ENCODE measurements at regions not wholly inside any gene's neighbourhood (a gene's known extent, or its start where the extent isn't known, plus 50 kb on each side); places are given as distances from the start of the nearest gene placed in this dataset.
"Not testable (repeated sequence)": the region's sequence is repeated elsewhere in the genome, so short reads cannot be mapped to it uniquely, and the experiment has no call there.

DNA sequence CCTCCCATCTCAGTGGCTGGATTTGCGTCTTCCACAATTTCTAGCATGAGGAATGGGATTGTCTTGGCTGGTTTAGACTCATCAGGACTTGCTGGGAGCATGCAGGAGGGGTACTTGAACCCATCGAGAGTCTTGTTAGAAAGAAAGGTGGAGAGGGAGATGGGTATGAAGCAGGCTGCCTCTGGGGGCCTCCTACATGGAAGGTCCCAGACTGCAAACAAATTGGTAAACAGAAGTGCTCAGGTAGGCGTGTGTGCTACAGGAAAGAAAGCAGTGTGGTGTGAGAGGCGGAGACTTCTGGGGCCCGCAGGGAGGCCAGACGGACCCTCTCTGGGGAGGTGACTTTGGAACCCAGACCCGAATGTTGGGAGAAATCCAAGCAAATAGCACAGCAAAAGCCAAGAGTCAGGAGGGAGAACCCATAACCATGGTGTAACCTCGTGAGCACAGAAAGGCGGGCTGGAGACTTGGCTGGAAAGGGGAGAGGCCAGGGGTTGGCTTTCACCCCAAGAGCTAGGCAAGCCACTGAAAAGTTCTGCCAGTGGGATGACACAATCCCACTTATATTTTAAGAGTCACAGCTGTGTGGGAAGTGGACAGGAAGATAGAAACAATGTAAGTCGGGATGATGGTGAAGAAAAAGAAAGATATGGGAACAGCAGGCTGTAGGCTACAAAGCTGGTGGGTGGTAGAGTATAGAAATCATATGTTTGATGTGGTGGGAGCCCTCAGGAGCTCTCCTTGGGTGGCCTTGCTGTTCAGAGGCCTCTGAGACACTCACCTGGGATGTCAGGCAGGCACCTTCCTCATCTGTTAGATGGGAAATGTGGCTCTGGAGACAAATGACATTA is 130.1 kb upstream of the PRR20G start:
- peak in 1 of 2 donors; percentile 3 for DNase-seq

DNA sequence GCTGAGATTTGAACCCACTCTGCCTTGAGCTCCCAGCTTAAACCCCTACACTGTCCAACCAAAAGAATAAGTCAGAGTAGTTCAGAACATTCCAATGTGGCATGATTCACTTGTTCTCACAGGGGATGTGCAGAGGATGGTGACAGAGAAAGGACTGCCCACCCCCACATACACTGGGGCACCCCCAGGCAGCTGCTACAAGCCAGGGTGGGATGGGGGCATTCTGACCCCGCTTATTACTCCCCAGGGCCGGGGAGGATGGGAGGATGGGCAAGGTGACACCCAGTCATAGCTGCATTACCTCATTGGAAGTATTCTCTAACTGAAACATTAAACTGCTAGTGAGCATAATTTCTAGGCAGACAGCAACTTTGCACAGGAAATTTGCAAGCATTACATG is 126.0 kb upstream of the PRR20G start:
- DNase-seq, result no peak

GRCh38 chr3:127413318-127413673 is 125.5 kb upstream of the PRR20G start:
- no peak for DNase-seq

DNA sequence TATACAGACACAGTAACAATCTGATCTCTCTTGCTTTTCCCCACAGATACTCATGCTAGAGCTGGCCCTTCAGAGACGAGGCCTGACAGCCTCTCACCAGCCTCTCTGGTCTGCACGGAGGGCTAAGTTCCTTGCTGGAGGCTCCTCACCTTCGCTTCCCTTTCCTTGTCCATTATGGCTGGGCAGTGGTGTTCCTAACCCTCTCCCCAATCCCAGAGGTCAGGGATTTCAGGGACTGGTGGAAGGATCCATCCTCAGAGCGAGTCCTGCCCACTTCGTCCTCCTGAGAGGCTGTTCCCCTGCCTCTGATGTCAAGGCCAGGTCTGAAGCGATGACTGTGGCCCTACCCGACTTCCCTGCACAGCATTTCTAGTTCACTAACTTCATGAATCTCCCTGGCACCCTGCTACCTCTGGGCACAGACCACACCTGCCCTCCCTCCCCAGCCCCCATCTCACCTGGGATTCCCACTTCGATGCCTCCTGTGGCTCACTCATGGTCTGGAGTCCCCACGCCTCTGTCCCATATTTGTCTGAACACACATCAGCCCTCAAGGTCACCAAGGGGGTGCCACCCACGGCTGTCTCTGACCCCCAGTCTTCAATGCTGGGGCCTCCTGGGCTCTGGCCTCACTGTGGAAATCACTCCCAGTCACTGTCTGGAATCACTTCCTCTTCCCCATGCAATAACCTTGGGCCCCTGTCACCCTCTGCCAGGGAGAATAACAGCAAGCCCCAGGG is 124.9 kb upstream of the PRR20G start:
- DNase-seq, result no peak

- not testable (repeated sequence) for DNase-seq
Measured at GRCh38 chr3:127411875-127412274, 124.0 kb upstream of the PRR20G start.

DNA sequence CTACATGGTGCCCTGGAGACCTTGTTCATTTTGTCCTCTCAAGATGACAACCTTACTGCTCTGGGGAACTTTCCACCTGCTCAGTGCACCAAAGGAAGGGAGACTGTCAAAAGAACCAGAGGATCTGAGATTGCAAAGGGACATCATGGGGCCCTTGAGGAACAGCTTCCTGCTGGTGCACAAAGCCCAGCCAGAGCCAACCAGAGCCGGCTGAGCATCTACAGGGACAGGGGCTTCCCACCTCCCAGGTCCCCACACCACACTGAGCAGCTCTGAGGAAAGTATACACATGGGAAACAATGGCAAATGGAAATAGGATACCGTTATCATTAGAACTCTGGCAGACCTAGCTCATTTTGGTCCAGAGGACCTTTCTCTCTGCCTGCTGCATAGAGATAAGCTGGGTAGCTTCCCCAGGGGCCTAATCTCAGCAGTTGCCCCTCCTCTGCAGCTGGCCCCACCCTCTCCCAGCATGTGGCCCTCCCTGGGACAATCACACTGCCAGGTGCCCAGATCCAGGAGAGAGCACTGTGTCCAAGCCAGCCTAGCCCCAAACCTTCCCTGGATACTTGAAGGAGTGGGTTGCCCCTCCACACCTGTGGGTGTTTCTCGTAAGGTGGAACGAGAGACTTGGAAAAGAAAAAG is 123.4 kb upstream of the PRR20G start:
- no peak for DNase-seq

DNA sequence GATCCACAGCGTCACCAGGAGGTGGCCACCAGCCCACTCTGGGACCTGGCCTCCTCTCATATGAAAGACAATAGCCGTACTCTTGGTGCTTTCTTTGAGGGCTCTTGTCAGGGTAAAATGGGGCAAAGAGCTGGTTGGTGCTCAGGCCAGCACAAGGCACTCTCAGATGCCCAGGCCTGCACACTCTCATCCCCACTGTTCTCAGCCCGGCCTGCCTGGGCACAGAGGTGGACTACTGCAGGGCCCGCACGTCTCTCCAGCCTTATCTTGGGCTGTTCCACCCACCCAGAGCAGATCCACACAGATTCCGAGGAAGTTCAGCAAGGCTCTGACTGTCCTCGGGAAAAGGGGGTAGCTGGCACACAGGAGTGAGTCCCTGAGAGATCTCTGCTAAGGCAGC is 122.8 kb upstream of the PRR20G start:
- no peak for DNase-seq

- no peak for DNase-seq
Measured at GRCh38 chr3:127410137-127410488, 122.3 kb upstream of the PRR20G start.

- DNase-seq, result no peak
Measured at GRCh38 chr3:127409421-127410136, 121.7 kb upstream of the PRR20G start.

DNA sequence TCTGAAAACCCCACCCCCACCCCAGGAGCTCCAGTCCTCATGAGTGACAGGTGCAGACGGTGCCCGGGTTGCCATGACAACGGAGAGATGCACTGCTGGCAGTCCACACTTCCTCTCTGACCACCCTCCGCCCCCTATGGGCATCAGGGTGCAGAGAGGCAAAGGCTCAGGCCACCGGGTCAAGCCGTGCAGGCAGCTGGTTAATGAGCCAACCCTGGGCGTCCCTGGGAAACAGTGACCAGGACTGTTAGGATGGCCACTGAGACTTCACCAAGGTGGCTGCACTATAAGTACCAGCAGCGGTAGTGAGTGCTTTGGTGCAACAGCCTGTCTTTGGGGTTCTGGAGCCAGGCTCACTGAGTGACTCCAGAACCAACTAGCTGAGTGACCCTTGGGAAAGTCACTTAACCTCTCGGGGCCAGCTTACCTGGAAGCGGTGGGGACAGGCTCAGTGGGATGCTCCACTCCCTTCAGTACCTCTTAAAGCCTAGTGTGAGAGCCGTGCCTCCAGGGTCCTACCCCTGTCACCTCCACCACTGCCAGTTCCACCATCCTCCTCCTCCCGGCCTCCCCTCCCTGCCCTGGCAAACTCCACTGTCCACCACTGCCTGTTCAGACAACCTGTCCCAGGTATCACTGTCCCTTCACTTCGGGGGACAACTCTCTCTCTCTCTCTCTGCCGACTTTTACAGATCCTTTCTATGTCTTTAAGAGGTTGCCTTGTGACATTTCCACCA is 121.0 kb upstream of the PRR20G start:
- DNase-seq, result no peak

DNA sequence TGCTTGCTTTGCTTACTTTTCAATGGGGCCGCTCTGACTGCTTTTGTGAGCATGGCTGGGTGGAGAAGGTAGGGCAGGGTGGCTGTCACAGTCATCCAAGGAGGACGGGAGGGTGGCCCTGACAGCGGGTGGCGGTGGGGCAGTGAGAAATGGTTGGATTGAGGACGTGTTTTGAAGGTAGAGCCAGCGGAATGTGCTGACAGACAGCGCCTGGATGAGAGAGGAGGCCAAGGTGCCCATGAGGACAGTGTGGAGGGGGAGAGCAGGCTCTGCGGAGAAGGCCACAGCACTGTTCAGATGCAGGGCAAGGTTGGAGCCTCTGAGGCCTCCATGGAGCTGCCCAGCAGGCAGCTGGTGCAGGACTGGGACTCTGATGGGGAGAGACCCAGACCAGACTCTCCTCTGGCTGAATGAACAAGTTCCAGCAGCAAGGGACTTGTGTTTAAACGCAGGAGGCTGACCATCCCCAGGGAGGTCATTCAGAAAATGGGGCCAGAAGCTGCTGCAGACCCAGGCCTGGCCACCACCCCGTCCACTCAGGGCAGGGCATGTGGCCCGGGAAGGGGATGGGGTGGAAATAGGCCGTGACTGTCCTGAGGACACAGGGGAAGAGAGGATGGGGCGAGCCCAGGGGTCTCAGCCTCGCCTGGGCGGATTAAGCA is 120.3 kb upstream of the PRR20G start:
- no peak for DNase-seq

GRCh38 chr3:127407026-127407939 is 119.4 kb upstream of the PRR20G start:
- no peak for DNase-seq

- DNase-seq, result no peak
Measured at GRCh38 chr3:127406309-127407025, 118.6 kb upstream of the PRR20G start.

DNA sequence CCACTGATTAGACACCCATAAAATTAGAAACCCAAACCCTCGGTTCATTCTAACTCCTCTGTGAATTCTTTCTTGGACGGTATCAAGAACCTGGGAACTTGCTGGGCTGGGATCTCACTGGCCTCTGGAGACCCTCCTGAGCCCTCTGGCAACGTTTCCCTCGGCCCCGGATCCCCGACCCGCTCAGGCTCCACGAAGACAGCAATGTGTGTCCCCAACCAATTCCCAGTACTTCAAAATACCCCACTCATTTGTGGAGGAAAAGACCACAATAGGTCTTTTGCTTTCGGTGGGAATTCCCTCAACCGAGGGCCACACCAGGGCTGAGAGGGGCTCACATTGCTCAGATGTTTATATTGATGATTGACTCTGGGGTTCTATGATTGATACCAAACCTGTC is 117.9 kb upstream of the PRR20G start:
- no peak for DNase-seq

DNA sequence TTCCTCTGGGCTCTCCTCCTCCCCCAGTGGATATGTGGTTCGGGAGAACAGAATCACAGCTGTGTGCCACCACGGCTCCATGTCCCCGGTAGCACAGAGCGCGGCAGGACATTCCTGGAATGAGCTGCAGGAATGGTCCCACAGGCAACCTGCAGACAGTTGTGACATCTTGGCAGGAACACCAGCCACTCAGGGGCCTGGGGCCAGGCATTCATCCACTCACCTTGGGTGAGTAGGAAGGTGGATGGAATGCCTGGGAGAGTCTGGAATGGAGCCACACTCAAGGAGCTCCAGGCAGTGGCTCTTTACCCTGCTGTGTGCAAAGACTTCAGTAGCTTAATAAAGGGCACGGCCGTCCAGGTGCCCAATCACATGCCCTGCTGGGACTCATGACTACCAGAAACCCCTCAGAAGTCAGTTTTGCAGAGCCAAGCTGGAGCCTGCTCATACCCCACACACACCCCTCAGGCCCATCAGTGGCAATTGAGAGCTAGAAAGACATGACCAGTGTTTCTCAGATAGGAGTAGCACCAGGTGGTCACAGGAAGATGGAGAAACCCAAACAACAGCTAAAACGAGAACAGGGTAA is 117.3 kb upstream of the PRR20G start:
- DNase-seq, result no peak

DNA sequence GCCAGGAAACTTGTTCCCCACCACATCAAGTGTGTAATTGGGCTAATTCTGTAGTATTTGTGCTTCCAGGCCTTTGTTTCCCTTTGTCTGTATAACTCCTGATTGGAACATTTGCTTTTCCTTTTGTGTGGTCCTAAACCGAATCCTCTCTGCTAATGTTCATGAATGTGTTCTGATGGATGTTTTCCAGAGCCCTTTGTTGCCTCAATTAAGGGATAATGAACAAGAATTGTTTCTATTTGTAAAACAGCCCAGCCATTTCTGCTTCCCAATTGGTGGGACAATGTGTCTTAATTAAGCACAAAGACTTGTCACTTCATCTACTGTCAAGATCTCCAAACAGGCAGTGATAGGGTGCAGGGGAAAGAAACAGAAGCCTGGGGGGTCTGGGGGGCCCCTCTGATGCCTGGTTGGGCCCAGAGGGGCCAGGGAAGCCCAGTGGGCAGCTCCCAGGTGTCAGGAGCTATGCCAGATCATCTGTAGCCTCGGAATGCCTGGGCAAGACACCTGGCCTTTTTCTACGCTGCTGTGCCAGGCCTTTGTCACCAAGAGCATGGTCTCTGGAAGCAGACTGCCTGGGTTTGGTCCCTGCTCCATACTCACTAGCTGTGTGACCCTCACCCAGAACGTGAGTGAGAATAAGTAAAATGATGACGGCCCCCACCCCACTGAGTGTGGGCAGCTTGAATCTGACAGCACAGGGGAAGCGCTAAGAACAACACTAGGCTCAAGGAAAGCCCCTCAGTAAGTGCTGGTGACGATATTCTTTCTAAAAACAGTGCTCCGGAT is 116.6 kb upstream of the PRR20G start:
- no peak for DNase-seq

GRCh38 chr3:127403795-127404194 is 115.9 kb upstream of the PRR20G start:
- no peak for DNase-seq

DNA sequence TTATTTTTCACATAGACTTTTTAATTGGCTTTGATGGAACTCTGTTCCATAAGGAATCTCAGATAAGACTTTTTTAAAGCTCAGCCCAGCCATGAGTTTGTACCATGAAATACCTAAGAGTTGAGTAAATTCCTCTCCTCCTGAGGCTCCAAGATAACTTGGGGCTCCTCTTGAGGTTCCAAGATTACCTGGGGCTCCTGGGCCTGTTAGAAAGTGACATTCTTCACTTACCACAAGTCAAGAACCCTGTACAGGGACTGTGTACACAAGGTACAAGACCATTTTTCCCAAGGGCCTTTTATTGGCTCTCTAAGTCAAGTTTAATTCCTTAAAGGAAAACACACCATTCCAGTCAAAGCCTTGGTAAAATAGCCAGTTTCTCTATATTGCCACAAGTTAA is 111.3 kb upstream of the PRR20G start:
- DNase-seq, result no peak
